ENCODE measurements at regions not wholly inside any gene's neighbourhood (a gene's known extent, or its start where the extent isn't known, plus 50 kb on each side); places are given as distances from the start of the nearest gene placed in this dataset.

- H3K36me3 ChIP-seq = no peaks in the 10 kb centered on the region
- in situ Hi-C loops (cut with MboI; ENCODE audit: low pct_ligation_motif_present in 1 of 4, low pct_unique_long_range_greater_than_20kb in 1 of 4, low sequenced_read_pairs in 3 of 4) (no loop called here), intact Hi-C loops (cut with DNase I; ENCODE audit: low total_unique reads) (no loop called here)
- H3K27me3 ChIP-seq = no peaks in the 10 kb centered on the region
- no peak for TF ChIP-seq POLR2A (IDR thresholded peaks at IDR 0.05)
- no peak for TF ChIP-seq POLR2AphosphoS5 (IDR thresholded peaks at IDR 0.05)
- TF ChIP-seq CTCF (IDR thresholded peaks at IDR 0.05) = no peak
- no peak for TF ChIP-seq EP300 (IDR thresholded peaks at IDR 0.05; ENCODE audit: low read depth)
- peaks cover 6 to 37% (median 27%) of the 10 kb centered on the region in 4 donors for H3K4me1 ChIP-seq
- no peak overlapping the region for H3K27ac ChIP-seq
- DNase-seq = no peak
- 60 to 95% methylated on average over 1 to 10 of the region's 10 CpGs for WGBS, 2 donors (ENCODE audit: low coverage in 1 of 2)
- no peak overlapping the region for H3K4me3 ChIP-seq
- H3K9me3 ChIP-seq = no peaks in the 10 kb centered on the region
Measured at GRCh38 chr16:85353013-85353412, 240.7 kb upstream of the CIBAR2 start.

DNA sequence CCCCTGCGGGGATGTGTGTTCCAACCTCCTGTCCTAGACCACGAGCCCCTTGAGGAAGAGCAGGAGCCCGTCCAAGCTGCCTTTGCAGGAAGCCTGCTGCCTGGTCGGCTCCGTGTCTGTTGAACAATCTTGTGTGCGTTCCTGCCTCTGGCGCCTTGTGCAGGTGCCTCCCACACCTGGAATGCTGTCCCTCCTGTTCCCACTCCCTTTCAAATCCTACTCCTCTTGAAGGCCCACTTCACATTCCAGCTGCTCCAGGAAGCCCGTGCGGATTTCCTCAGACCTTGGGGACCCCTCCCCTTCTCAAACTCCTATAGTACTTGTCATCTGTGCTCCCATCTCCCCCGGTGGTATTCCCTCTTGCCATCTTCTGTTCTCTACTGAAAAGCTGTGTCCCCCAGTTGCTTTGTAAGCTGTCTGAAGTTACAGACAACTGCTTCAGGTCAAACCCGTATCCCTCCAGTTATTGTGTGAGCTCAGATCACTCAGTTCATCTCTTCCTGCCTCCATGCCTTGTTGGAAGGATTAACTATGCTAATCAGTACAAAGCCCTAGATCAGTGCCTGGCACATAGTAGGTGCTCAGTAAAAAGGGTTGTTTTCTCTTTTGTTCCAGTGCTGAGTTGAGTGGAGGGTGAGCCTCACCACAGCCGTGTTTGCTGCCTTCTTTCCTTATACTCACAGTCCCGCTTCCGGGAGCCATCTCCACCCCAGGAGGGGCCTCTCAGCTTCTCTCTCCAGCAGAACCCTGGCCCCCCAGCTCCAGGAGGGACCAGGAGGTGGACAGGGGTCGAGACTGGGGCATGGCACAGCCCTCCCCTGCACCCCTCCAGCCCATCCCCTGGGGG is 241.8 kb upstream of the CIBAR2 start:
- DNase-seq = peak; percentile 76
- Histone ChIP-seq H3K36me3 (no peaks in the 10 kb centered on the region), H3K27me3 (no peaks in the 10 kb centered on the region), H3K4me1 (peaks cover 11 to 43% (median 33%) of the 10 kb centered on the region in 4 donors), H3K9me3 (no peaks in the 10 kb centered on the region), H3K4me3 (no peak overlapping the region), H3K27ac (peak overlapping the region in 3 of 4 donors; percentile 33 to 70 (median 57))
- TF ChIP-seq POLR2AphosphoS5 (IDR thresholded peaks at IDR 0.05) (peak in 2 of 3 donors; percentile 45 to 60), CTCF (IDR thresholded peaks at IDR 0.05) (no peak)
- WGBS, 2 donors (ENCODE audit: low coverage in 1 of 2) = 49 to 53% methylated on average over 6 to 15 of the region's 15 CpGs
- in situ Hi-C loops (cut with MboI; ENCODE audit: low pct_ligation_motif_present in 1 of 4, low pct_unique_long_range_greater_than_20kb in 1 of 4, low sequenced_read_pairs in 3 of 4) = no loop called here
- intact Hi-C loops (cut with DNase I; ENCODE audit: low total_unique reads) = no loop called here

- H3K4me1 ChIP-seq = peaks cover 14 to 51% (median 42%) of the 10 kb centered on the region in 4 donors
- no peak overlapping the region for H3K4me3 ChIP-seq
- no peaks in the 10 kb centered on the region for H3K36me3 ChIP-seq
- in situ Hi-C loops (cut with MboI; ENCODE audit: low pct_ligation_motif_present in 1 of 4, low pct_unique_long_range_greater_than_20kb in 1 of 4, low sequenced_read_pairs in 3 of 4) = no loop called here
- 60 to 63% methylated on average over 6 to 20 of the region's 20 CpGs for WGBS, 2 donors (ENCODE audit: low coverage in 1 of 2)
- no peaks in the 10 kb centered on the region for H3K27me3 ChIP-seq
- H3K9me3 ChIP-seq = no peaks in the 10 kb centered on the region
- peak overlapping the region; percentile 33 to 70 (median 53) for H3K27ac ChIP-seq
- no peak for DNase-seq
- TF ChIP-seq POLR2AphosphoS5 (IDR thresholded peaks at IDR 0.05) (peak in 1 of 3 donors; percentile 52), POLR2A (IDR thresholded peaks at IDR 0.05) (no peak)
- intact Hi-C loops (cut with DNase I; ENCODE audit: low total_unique reads) = no loop called here
Measured at GRCh38 chr16:85354686-85355514, 242.6 kb upstream of the CIBAR2 start.

DNA sequence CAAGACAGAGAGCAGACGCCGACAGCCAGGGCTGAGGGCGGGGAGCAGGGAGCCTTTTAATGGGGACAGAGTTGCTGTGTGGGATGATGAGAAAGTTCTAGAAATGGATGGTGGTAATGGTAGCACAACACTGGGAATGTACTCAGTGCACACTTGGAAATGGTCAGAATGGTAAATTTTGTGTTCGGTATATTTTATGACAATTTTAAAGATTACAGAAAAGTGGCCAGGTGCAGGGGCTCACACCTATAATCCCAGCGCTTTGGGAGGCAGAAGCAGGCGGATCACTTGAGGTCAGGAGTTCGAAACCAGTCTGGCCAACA is 243.2 kb upstream of the CIBAR2 start:
- H3K36me3 ChIP-seq = no peaks in the 10 kb centered on the region
- DNase-seq = no peak
- WGBS, 2 donors (ENCODE audit: low coverage in 1 of 2) = 76 to 84% methylated on average over 4 to 7 of the region's 7 CpGs
- in situ Hi-C loops (cut with MboI; ENCODE audit: low pct_ligation_motif_present in 1 of 4, low pct_unique_long_range_greater_than_20kb in 1 of 4, low sequenced_read_pairs in 3 of 4) = no loop called here
- no peaks in the 10 kb centered on the region for H3K27me3 ChIP-seq
- TF ChIP-seq CTCF (IDR thresholded peaks at IDR 0.05) (no peak), POLR2A (IDR thresholded peaks at IDR 0.05) (no peak), EP300 (IDR thresholded peaks at IDR 0.05; ENCODE audit: low read depth) (no peak), POLR2AphosphoS5 (IDR thresholded peaks at IDR 0.05) (no peak)
- peak overlapping the region; percentile 33 to 70 (median 53) for H3K27ac ChIP-seq
- no peak overlapping the region for H3K4me3 ChIP-seq
- no peaks in the 10 kb centered on the region for H3K9me3 ChIP-seq
- H3K4me1 ChIP-seq = peaks cover 11 to 53% (median 44%) of the 10 kb centered on the region in 4 donors
- intact Hi-C loops (cut with DNase I; ENCODE audit: low total_unique reads) = no loop called here
